ENCODE measurements at regions not wholly inside any gene's neighbourhood (a gene's known extent, or its start where the extent isn't known, plus 50 kb on each side); places are given as distances from the start of the nearest gene placed in this dataset.

DNA sequence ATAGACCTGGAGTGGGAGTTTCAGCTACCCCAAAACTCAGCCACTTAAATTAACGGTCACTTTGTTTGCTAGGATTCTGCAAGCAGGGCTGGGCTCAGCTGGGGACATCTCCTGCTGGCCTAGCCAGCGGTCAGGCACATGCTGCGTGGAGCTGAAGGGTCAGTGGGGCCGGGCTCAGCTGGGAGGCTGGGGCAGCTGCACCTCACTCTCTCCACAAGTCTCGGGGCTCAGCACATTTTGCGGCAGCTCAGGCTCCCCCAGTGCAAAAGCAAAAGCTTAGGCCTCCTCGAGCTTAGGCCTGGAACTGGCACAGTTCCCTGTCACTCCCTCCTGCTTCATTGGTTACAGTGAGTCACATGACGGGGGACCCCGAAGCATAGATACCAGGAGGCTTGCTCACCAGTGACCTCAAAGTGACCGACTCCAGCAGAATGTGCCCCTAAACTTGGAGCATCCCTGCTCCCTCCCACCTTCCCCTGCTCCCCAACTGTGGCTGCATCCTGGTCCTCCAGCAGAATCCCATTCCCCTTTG lies 80.6 kb upstream of the CST7 start:
- no peaks in the 10 kb centered on the region for H4K20me1 ChIP-seq (ENCODE audit: control insufficient read depth, insufficient read depth, low read depth, low read length)
- H3K36me3 ChIP-seq (ENCODE audit: control insufficient read depth, low read length), result no peaks in the 10 kb centered on the region
- no peaks in the 10 kb centered on the region for H3F3A ChIP-seq (ENCODE audit: control insufficient read depth, insufficient read depth)
- H3K9me3 ChIP-seq (ENCODE audit: control insufficient read depth, insufficient read depth, low read length), result peaks cover 13% of the 10 kb centered on the region; the same call in 1 of the 2 replicates
- H3K4me2 ChIP-seq (ENCODE audit: low read length), result no peak overlapping the region
- H3K79me2 ChIP-seq (ENCODE audit: control insufficient read depth, low read length), result no peaks in the 10 kb centered on the region
- H3K9me2 ChIP-seq (replicated peaks; ENCODE audit: control insufficient read depth, low read length), result no peaks in the 10 kb centered on the region
- H3K4me1 ChIP-seq (ENCODE audit: control insufficient read depth, low read length), result no peaks in the 10 kb centered on the region
- H3K4me3 ChIP-seq (ENCODE audit: low read length), result no peak overlapping the region
- no peak overlapping the region for H3K27ac ChIP-seq (ENCODE audit: low read depth, low read length)
- no peaks in the 10 kb centered on the region for H3K27me3 ChIP-seq (ENCODE audit: control insufficient read depth, low read length)
- TF ChIP-seq, protein P1, sequence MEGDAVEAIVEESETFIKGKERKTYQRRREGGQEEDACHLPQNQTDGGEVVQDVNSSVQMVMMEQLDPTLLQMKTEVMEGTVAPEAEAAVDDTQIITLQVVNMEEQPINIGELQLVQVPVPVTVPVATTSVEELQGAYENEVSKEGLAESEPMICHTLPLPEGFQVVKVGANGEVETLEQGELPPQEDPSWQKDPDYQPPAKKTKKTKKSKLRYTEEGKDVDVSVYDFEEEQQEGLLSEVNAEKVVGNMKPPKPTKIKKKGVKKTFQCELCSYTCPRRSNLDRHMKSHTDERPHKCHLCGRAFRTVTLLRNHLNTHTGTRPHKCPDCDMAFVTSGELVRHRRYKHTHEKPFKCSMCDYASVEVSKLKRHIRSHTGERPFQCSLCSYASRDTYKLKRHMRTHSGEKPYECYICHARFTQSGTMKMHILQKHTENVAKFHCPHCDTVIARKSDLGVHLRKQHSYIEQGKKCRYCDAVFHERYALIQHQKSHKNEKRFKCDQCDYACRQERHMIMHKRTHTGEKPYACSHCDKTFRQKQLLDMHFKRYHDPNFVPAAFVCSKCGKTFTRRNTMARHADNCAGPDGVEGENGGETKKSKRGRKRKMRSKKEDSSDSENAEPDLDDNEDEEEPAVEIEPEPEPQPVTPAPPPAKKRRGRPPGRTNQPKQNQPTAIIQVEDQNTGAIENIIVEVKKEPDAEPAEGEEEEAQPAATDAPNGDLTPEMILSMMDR (IDR thresholded peaks at IDR 0.05; ENCODE audit: low read depth, low read length, poor library complexity, severe bottlenecking), result no peak
- no peak for TF ChIP-seq EZH2phosphoT487 (IDR thresholded peaks at IDR 0.05; ENCODE audit: borderline replicate concordance, low read length)

DNA sequence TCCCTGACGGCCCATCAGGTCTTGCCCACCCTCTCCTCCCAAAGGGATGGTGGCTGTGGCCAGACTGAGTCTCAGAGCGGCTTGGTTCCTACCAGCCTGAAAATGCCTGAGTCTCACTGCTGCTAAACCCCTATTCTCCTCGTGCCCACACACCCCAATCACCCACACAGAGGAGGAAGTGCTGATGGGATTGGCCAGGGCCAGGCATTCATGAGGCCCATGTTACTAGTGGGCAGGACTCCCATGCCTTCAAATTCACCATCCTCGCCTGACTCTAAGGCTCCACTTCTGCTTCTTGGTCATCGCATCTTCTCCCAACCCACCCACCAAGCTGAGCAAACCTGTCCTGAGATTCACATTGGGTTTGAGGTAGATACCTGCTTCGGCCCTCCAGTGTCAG lies 80.1 kb upstream of the CST7 start:
- no peaks in the 10 kb centered on the region for H3K27me3 ChIP-seq (ENCODE audit: control insufficient read depth, low read length)
- TF ChIP-seq, protein P1 (IDR thresholded peaks at IDR 0.05; ENCODE audit: low read depth, low read length, poor library complexity, severe bottlenecking), result no peak
- no peak for TF ChIP-seq EZH2phosphoT487 (IDR thresholded peaks at IDR 0.05; ENCODE audit: borderline replicate concordance, low read length)
- H3K4me1 ChIP-seq (ENCODE audit: control insufficient read depth, low read length), result no peaks in the 10 kb centered on the region
- no peaks in the 10 kb centered on the region for H3K79me2 ChIP-seq (ENCODE audit: control insufficient read depth, low read length)
- H3K9me2 ChIP-seq (replicated peaks; ENCODE audit: control insufficient read depth, low read length), result no peaks in the 10 kb centered on the region
- no peaks in the 10 kb centered on the region for H3K36me3 ChIP-seq (ENCODE audit: control insufficient read depth, low read length)
- no peak overlapping the region for H3K27ac ChIP-seq (ENCODE audit: low read depth, low read length)
- no peaks in the 10 kb centered on the region for H4K20me1 ChIP-seq (ENCODE audit: control insufficient read depth, insufficient read depth, low read depth, low read length)
- no peaks in the 10 kb centered on the region for H3F3A ChIP-seq (ENCODE audit: control insufficient read depth, insufficient read depth)
- no peak overlapping the region for H3K4me3 ChIP-seq (ENCODE audit: low read length)
- peaks cover 13% of the 10 kb centered on the region; the same call in 1 of the 2 replicates for H3K9me3 ChIP-seq (ENCODE audit: control insufficient read depth, insufficient read depth, low read length)
- no peak overlapping the region for H3K4me2 ChIP-seq (ENCODE audit: low read length)

DNA sequence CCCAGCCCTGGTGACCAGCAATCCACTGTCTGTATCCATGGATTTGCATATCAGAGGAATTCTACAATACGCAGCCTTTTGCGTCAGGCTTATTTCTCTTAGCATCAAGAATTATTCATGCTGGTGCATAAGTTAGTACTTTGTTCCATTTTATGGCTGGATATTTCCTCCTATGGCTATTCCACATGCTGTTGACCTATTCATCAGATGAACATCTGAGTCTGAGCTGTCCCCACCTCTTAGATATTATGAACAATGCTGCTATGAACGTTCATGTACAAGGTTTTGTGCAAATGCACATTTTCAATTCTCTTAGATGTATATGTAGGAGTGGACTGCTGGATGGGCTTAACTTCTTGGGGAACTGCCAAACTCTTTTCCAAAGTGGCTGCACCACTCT lies 79.0 kb upstream of the CST7 start:
- no peaks in the 10 kb centered on the region for H3K79me2 ChIP-seq (ENCODE audit: control insufficient read depth, low read length)
- peaks cover 5% of the 10 kb centered on the region; the same call in 1 of the 2 replicates for H3K9me3 ChIP-seq (ENCODE audit: control insufficient read depth, insufficient read depth, low read length)
- H3K4me2 ChIP-seq (ENCODE audit: low read length), result no peak overlapping the region
- H3K27ac ChIP-seq (ENCODE audit: low read depth, low read length), result no peak overlapping the region
- TF ChIP-seq, protein P1 (IDR thresholded peaks at IDR 0.05; ENCODE audit: low read depth, low read length, poor library complexity, severe bottlenecking), result no peak
- no peak for TF ChIP-seq EZH2phosphoT487 (IDR thresholded peaks at IDR 0.05; ENCODE audit: borderline replicate concordance, low read length)
- H3K4me3 ChIP-seq (ENCODE audit: low read length), result no peak overlapping the region
- no peaks in the 10 kb centered on the region for H3F3A ChIP-seq (ENCODE audit: control insufficient read depth, insufficient read depth)
- H3K27me3 ChIP-seq (ENCODE audit: control insufficient read depth, low read length), result no peaks in the 10 kb centered on the region
- H3K4me1 ChIP-seq (ENCODE audit: control insufficient read depth, low read length), result no peaks in the 10 kb centered on the region
- no peaks in the 10 kb centered on the region for H3K9me2 ChIP-seq (replicated peaks; ENCODE audit: control insufficient read depth, low read length)
- no peaks in the 10 kb centered on the region for H4K20me1 ChIP-seq (ENCODE audit: control insufficient read depth, insufficient read depth, low read depth, low read length)
- no peaks in the 10 kb centered on the region for H3K36me3 ChIP-seq (ENCODE audit: control insufficient read depth, low read length)

Data from DOHH2 (cell line).